ENCODE measurements at regions not wholly inside any gene's neighbourhood (a gene's known extent, or its start where the extent isn't known, plus 50 kb on each side); places are given as distances from the start of the nearest gene placed in this dataset.

DNA sequence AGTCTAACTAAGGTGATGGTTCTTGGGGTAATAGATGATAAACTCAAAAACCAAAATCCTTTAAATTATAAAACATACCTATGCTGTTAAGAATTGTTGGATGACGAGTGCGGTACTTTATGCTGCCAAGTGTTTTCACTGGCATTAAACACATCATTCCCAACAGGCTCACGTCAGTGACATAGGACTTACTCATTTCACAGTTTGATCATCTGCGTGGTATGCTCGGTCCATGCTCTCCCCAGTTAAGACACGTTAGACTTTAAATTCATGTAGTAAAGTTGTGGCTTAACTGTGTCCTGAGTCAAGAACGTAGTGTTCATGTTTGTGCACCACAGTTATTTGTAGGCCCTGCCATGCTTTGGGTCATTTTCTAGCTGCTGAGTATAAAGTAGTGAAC, 125.6 kb upstream of the MYT1L start (continued):
- TF ChIP-seq CTCF (IDR thresholded peaks at IDR 0.05; ENCODE audit: low read depth, low read length, missing input control) (no peak), HNF4G (IDR thresholded peaks at IDR 0.05) (no peak), JUND (IDR thresholded peaks at IDR 0.05) (no peak), SP1 (IDR thresholded peaks at IDR 0.05) (no peak), ATF3 (IDR thresholded peaks at IDR 0.05) (no peak), HNF4A (conservative IDR thresholded peaks at IDR 0.05) (no peak)

DNA sequence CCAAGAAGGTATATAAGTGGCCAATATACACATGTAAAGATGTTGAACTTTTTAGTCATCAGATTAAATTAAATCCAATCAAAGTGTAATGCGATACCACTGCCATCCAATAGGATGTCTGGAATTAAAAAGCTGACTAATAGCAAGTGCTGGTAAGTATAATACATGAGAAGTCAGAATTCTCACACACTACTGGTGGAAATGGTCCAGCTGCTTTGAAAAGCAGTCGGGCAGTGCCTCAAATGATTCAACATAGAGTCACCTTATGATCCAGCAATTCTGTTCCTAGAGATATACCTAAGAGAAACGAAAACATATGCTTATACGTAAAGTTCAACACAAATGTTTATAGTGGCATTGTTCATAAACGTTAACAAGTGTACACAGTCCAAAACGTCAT, 124.1 kb upstream of the MYT1L start:
- no peak for TF ChIP-seq ATF3 (IDR thresholded peaks at IDR 0.05)
- TF ChIP-seq FOXA2 (IDR thresholded peaks at IDR 0.05) = no peak
- TF ChIP-seq YY1 (IDR thresholded peaks at IDR 0.05) = no peak
- no peak for TF ChIP-seq HNF4A (conservative IDR thresholded peaks at IDR 0.05)
- TF ChIP-seq RXRA (IDR thresholded peaks at IDR 0.05) = no peak
- TF ChIP-seq MAX (IDR thresholded peaks at IDR 0.05) = no peak
- no peak for TF ChIP-seq HNF4G (IDR thresholded peaks at IDR 0.05)
- no peak for TF ChIP-seq SP1 (IDR thresholded peaks at IDR 0.05)
- TF ChIP-seq RAD21 (IDR thresholded peaks at IDR 0.05) = no peak
- no peak for TF ChIP-seq GABPA (IDR thresholded peaks at IDR 0.05 in 1 of 2, conservative IDR thresholded peaks at IDR 0.05 in 1 of 2)
- TF ChIP-seq JUND (IDR thresholded peaks at IDR 0.05) = no peak
- no peak for TF ChIP-seq NR2F2 (IDR thresholded peaks at IDR 0.05)
- no peak for TF ChIP-seq FOXA1 (IDR thresholded peaks at IDR 0.05)
- TF ChIP-seq, protein P1, sequence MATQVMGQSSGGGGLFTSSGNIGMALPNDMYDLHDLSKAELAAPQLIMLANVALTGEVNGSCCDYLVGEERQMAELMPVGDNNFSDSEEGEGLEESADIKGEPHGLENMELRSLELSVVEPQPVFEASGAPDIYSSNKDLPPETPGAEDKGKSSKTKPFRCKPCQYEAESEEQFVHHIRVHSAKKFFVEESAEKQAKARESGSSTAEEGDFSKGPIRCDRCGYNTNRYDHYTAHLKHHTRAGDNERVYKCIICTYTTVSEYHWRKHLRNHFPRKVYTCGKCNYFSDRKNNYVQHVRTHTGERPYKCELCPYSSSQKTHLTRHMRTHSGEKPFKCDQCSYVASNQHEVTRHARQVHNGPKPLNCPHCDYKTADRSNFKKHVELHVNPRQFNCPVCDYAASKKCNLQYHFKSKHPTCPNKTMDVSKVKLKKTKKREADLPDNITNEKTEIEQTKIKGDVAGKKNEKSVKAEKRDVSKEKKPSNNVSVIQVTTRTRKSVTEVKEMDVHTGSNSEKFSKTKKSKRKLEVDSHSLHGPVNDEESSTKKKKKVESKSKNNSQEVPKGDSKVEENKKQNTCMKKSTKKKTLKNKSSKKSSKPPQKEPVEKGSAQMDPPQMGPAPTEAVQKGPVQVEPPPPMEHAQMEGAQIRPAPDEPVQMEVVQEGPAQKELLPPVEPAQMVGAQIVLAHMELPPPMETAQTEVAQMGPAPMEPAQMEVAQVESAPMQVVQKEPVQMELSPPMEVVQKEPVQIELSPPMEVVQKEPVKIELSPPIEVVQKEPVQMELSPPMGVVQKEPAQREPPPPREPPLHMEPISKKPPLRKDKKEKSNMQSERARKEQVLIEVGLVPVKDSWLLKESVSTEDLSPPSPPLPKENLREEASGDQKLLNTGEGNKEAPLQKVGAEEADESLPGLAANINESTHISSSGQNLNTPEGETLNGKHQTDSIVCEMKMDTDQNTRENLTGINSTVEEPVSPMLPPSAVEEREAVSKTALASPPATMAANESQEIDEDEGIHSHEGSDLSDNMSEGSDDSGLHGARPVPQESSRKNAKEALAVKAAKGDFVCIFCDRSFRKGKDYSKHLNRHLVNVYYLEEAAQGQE (IDR thresholded peaks at IDR 0.05) = no peak
- no peak for TF ChIP-seq TAF1 (conservative IDR thresholded peaks at IDR 0.05)
- TF ChIP-seq ZBTB33 (IDR thresholded peaks at IDR 0.05) = no peak
- no peak for TF ChIP-seq CTCF (IDR thresholded peaks at IDR 0.05; ENCODE audit: low read depth, low read length, missing input control)
- TF ChIP-seq EGR1 (IDR thresholded peaks at IDR 0.05; ENCODE audit: low read depth in 2 of 2) = no peak
- no peaks in the 10 kb centered on the region for H3K36me3 ChIP-seq (ENCODE audit: control insufficient read depth in 4 of 4, insufficient read depth in 3 of 4, low read depth in 1 of 4, low read length in 3 of 4)
- 76% methylated on average over 6 of the region's 6 CpGs for WGBS
- no peak overlapping the region for H3K9ac ChIP-seq (ENCODE audit: low read depth in 1 of 2, low read length in 2 of 2)
- H3K27ac ChIP-seq (ENCODE audit: low read depth in 1 of 2, low read length in 2 of 2) = no peak overlapping the region
- no peaks in the 10 kb centered on the region for H3K4me1 ChIP-seq (ENCODE audit: control insufficient read depth in 4 of 4, insufficient read depth in 4 of 4, low read length in 3 of 4)
- no peak overlapping the region for H3K4me3 ChIP-seq (ENCODE audit: low read depth in 1 of 3, low read length in 3 of 3)
- no peaks in the 10 kb centered on the region for H3K27me3 ChIP-seq (ENCODE audit: control insufficient read depth in 4 of 4, insufficient read depth in 4 of 4, low read length in 3 of 4)
- no peak for DNase-seq (ENCODE audit: low spot score)
- H3K9me3 ChIP-seq (ENCODE audit: control insufficient read depth in 4 of 4, low read length in 3 of 4) = no peaks in the 10 kb centered on the region

Measured in liver (tissue), 8 donors.